Neural crest cell (in vitro differentiated cells): ENCODE measurements at regions not wholly inside any gene's neighbourhood (a gene's known extent, or its start where the extent isn't known, plus 50 kb on each side); places are given as distances from the start of the nearest gene placed in this dataset.
A peak's percentile ranks its signal among the peaks of the same experiment; 100 is the strongest.

Source experiments
- DNase-seq: peaks from one replicate; pipeline ENCODE4 v3.0.0; 2021; ENCODE audit warnings: low read depth, mixed read lengths, low spot score
- H3K27ac Mint-ChIP-seq: one replicate; pipeline ENCODE4 v1.8.0; 2021; ENCODE audit warnings: mild to moderate bottlenecking, mixed read lengths; ENCODE audit not compliant: unreplicated experiment
- H3K27me3 Mint-ChIP-seq: 2 replicates; pipeline ENCODE4 v1.8.0; 2021; ENCODE audit warnings: low read depth, mild to moderate bottlenecking, mixed read lengths
- H3K36me3 Mint-ChIP-seq: 2 replicates; pipeline ENCODE4 v1.8.0; 2021; ENCODE audit warnings: low read depth, mild to moderate bottlenecking, mixed read lengths
- H3K4me1 Mint-ChIP-seq: 2 replicates; pipeline ENCODE4 v1.8.0; 2021; ENCODE audit warnings: mixed read lengths
- H3K4me3 Mint-ChIP-seq: one replicate; pipeline ENCODE4 v1.8.0; 2021; ENCODE audit warnings: mild to moderate bottlenecking, mixed read lengths
- H3K9me3 Mint-ChIP-seq: 2 replicates; pipeline ENCODE4 v1.8.0; 2021; ENCODE audit warnings: mixed read lengths
- TF ChIP-seq, protein P1 (sequence below): fragments of 200-600 bp; sonication (generic); conservative IDR thresholded peaks from 2 replicates; pipeline ENCODE4 v1.5.0; 2021; ENCODE audit warnings: antibody characterized with exemption, mild to moderate bottlenecking

DNA sequence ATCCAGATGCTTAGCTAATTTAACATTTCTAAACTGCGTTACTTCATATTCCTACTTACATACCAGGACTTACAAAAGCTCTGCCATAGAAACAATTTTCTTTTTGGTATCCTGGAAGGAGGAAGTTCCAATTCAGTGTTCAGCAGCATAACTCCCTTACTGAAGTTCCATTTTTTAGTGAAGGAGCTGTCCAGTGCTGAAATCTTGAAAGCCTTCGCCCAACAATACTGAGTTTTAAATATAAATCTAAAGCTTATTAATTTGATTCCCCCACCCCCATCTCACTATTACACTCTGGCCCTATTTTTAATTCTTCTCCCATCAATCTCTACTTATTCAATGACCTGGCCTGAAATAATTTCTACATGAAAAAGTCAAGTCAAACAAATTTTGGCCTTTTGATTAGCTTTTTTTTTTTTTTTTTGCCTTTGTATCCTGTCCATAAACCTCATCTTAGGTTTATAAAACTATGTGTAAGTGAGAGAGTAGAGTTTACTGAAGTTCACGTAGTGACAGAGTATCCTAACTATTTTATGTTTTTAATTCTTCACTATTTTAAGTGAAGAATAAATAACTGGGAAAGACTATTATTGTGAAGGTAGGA is 323.0 kb upstream of the PLD5 start:
- Mint-ChIP-seq H3K4me1 (no peaks in the 10 kb centered on the region), H3K36me3 (no peaks in the 10 kb centered on the region), H3K4me3 (no peak overlapping the region), H3K27ac (no peak overlapping the region), H3K9me3 (peaks cover 22% of the 10 kb centered on the region), H3K27me3 (peaks cover 10% of the 10 kb centered on the region)
- TF ChIP-seq, protein P1, sequence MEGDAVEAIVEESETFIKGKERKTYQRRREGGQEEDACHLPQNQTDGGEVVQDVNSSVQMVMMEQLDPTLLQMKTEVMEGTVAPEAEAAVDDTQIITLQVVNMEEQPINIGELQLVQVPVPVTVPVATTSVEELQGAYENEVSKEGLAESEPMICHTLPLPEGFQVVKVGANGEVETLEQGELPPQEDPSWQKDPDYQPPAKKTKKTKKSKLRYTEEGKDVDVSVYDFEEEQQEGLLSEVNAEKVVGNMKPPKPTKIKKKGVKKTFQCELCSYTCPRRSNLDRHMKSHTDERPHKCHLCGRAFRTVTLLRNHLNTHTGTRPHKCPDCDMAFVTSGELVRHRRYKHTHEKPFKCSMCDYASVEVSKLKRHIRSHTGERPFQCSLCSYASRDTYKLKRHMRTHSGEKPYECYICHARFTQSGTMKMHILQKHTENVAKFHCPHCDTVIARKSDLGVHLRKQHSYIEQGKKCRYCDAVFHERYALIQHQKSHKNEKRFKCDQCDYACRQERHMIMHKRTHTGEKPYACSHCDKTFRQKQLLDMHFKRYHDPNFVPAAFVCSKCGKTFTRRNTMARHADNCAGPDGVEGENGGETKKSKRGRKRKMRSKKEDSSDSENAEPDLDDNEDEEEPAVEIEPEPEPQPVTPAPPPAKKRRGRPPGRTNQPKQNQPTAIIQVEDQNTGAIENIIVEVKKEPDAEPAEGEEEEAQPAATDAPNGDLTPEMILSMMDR: no peak
- DNase-seq: peak; percentile 6

DNA sequence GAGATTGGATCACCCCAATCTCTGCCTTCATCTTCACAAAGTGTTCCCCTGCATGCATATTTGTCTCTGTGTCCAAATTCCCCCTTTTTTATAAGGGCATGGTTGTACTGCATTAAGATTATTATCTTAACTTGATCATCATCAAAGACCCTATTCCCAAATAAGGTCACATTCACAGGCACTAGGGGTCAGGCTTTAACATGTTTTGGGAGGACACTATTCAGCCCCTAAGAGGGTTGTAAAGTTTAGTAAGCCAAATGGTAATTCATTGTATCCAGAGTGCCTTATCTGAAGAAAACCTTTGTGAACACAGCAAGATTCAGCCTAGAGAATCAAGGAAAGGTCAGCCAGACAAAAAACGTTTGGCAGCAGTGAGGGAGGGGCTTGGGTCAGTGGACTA is 317.6 kb upstream of the PLD5 start:
- Mint-ChIP-seq H3K36me3 (no peaks in the 10 kb centered on the region), H3K27ac (no peak overlapping the region), H3K27me3 (no peaks in the 10 kb centered on the region), H3K4me1 (no peaks in the 10 kb centered on the region), H3K4me3 (no peak overlapping the region), H3K9me3 (peaks cover 11% of the 10 kb centered on the region)
- no peak for DNase-seq
- TF ChIP-seq, protein P1: no peak

GRCh38 chr1:242839101-242839500 is 314.6 kb upstream of the PLD5 start:
- Mint-ChIP-seq H3K4me3 (no peak overlapping the region), H3K27ac (no peak overlapping the region), H3K4me1 (no peaks in the 10 kb centered on the region), H3K9me3 (peaks cover 4% of the 10 kb centered on the region), H3K36me3 (no peaks in the 10 kb centered on the region), H3K27me3 (no peaks in the 10 kb centered on the region)
- DNase-seq: no peak
- TF ChIP-seq, protein P1: no peak

GRCh38 chr1:242836423-242836822 is 311.9 kb upstream of the PLD5 start:
- H3K27ac Mint-ChIP-seq: no peak overlapping the region
- H3K4me1 Mint-ChIP-seq: no peaks in the 10 kb centered on the region
- TF ChIP-seq, protein P1: no peak
- H3K36me3 Mint-ChIP-seq: no peaks in the 10 kb centered on the region
- H3K4me3 Mint-ChIP-seq: no peak overlapping the region
- no peak for DNase-seq
- H3K27me3 Mint-ChIP-seq: no peaks in the 10 kb centered on the region
- H3K9me3 Mint-ChIP-seq: peaks cover 3% of the 10 kb centered on the region

GRCh38 chr1:242828828-242829227 is 304.3 kb upstream of the PLD5 start:
- Mint-ChIP-seq H3K36me3 (peaks cover 2% of the 10 kb centered on the region), H3K27me3 (peaks cover 5% of the 10 kb centered on the region), H3K27ac (peak overlapping the region; percentile 40), H3K4me3 (no peak overlapping the region), H3K4me1 (peaks cover 15% of the 10 kb centered on the region), H3K9me3 (no peaks in the 10 kb centered on the region)
- no peak for DNase-seq
- TF ChIP-seq, protein P1: no peak
